ENCODE measurements at regions not wholly inside any gene's neighbourhood (a gene's known extent, or its start where the extent isn't known, plus 50 kb on each side); places are given as distances from the start of the nearest gene placed in this dataset.

- no peak for TF ChIP-seq CTCF (IDR thresholded peaks at IDR 0.05)
- no peak for TF ChIP-seq POLR2A (IDR thresholded peaks at IDR 0.05)
Measured at GRCh38 chr1:232147215-232147614, 482.7 kb downstream of the SIPA1L2 start.

Data from Peyer's patch (tissue), 4 donors.